Kidney tubule cell (primary cell): ENCODE measurements at regions not wholly inside any gene's neighbourhood (a gene's known extent, or its start where the extent isn't known, plus 50 kb on each side); places are given as distances from the start of the nearest gene placed in this dataset.

Experiments used
- DNase-seq: peaks from one replicate; pipeline ENCODE4 v3.0.0-alpha.2; 2018; ENCODE audit warnings: low spot score

DNA sequence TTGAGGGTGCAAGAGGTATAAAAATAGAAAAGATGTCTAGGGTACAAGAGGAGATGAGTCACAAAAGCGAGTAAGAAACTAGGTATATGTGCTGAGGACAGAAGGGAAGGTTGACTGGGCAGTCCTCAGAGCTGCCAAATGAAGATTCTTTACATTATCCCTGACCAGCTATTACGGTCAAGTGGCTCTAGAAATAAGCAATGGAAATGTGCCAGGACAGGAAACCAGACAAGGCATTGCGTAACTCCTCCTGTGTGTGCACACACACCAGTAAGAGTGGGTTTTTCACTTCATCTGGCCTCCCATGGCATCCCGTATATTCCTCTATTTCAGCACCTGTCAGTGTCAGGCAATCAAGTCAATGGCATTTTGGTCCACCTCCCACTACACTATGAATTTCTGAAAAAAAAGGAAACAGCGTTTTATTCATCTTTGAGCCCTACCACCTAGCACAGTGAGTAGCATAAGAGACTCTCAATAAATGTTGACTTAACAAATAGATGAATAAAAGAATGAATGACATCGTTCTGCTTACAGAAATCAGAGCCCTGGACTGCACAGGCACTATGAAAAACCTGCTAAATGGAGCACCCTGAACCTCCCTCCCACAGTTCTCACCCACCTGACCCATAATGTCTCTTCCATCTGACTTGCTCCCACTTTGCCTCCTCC is 62.6 kb upstream of the KLF3 start:
- DNase-seq, result peak; percentile 30

DNA sequence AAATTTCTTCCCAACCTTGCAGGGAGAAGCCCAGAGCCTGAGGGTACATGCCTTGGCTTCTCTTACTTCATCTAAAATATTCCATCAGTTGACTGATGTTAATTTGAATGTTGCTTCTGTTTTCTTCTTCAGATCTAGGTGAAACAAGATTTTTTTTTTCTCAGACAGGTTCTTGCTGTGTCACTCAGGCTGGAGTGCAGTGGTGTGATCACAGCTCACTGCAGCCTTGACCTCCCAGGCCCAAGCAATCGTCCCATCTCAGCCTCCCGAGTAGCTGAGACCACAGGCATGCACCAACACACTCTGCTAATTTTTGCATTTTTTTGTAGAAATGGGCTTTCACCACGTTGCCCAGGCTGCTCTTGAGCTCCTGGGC is 62.1 kb upstream of the KLF3 start:
- no peak for DNase-seq

DNA sequence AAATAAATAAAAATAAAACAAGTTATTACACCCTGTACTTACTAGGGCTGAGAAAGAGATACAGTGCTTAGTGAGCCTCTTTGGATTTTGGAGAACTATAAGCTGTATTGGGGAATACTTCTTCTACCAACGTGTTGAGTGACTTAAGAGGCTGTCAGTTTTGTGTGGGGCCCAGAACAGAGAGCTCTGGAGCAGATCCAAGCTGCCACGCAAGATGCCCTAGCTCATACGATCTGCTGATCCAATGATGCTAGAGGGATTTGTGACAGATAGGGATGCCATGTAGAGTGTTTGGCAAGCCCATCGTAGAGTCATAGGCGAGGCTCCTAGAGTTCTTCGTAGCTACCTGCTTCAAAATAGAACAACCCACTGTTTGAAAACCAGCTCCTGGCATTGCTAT is 60.3 kb upstream of the KLF3 start:
- DNase-seq, result no peak

DNA sequence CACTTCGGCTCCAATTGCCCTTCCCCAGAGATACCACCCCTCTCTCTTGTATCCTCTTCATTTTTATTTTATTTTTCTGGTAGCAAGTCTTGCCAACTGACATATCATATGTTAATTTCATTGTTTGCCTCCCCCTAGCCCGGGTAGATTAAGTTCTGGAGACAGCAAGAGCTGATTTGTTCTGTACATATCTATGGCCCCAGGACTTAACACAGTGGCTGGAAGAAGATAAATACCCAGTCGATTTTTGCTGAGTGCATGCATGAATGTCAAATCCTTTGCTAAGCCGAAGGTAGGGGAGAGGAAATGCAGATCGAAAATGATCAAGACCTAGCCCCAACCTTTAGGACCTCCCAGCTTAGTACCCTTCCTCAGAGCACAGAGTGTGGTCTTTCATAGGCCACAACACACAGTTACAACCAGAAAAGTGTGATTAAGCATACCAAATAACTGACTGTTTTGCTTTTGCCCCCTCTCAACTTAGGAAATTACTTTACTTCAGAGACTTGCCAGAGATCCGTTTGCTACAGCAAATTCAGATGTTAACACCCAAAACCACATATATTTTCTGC is 58.7 kb upstream of the KLF3 start:
- DNase-seq, result no peak

DNA sequence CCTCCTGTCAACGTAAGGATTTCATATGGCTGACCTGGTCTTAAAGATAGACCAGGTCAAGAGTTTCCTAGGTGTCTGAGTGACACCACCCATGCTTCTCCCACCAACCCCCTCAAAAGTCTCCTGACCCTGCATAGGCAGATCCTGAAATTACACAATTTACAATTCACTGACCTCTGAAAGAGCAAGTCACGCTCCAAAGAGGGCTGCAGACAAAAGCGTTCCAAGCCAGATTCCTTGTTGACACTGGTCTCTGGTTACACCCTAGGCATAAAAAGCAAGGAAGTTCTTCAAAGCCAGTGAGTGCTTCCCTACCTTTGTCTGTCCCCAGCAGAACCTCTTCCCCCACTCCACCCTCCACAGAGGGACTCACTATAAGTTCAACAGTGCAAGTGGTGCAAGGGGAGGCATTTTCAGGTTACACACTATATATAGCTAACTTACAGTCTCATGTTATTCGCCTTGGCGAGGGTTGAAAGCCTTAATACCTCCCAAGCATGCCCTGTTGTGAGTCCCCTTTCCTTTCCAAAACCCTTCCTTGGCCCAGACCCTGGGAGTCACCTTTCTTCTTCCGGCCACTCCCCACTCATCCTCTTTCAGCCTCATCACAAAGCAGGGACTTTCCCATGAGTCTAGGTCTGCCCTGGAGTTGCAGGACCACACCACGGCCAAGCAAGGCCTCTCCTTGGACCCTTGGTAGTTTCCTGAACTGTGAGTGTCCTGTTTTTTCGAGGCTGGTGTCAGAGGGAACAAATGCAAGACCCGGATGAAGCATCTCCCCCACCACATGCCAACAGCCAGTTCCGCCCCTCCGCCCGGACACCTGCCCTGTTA is 58.0 kb upstream of the KLF3 start:
- DNase-seq, result no peak

DNA sequence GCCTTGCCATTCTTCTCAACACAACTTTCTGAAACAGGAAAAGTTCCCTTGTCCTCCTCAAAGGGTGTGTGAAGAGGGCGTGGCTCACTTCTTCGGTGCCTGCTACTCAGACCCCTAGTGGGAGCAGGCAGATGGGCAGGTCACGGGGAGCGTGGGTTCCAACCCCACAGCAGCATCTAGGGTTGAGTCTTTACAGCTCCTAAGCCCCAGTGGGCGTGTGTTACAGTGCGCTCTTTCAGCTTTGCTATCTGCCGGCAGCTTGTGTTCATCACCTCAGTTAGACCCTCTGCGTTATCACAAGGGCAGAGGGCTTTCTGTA is 57.5 kb upstream of the KLF3 start:
- no peak for DNase-seq

DNA sequence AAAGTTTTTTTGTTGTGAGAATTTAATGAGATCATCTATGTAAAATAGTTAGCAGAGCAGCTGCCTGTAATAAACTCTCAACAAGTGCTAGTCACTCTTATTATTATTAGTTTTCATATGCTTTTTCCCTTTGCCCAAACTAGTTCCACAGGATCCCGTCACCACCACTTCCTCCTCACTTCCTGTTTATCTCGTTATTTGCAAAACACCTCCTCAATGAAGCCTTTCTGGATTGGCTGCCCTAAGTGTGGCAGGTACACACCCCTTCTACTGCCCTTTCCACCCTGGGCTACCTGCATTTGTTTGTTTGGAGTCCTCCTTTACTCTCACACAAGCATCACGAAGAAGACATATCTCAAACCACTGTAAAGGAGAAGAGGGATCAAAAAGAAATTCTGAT is 54.4 kb upstream of the KLF3 start:
- no peak for DNase-seq

DNA sequence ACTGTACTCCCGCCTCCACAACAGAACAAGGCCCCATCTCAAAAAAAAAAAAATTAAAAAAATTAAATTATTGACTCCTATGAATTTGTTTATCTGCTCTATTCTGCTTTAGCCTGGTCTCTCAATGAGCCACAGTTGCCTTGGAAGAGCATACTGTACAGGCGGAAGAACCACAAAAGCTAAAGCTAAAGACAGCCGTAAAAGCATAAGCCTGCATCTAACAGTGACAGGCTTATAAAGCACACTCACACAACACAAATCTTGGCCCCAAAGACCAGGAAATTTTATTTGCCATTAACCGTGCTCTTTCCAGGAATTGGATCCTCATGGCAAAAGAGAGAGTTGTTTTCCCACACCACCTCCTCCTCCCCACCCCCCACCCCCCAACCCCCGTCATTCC is 53.5 kb upstream of the KLF3 start:
- DNase-seq, result no peak

DNA sequence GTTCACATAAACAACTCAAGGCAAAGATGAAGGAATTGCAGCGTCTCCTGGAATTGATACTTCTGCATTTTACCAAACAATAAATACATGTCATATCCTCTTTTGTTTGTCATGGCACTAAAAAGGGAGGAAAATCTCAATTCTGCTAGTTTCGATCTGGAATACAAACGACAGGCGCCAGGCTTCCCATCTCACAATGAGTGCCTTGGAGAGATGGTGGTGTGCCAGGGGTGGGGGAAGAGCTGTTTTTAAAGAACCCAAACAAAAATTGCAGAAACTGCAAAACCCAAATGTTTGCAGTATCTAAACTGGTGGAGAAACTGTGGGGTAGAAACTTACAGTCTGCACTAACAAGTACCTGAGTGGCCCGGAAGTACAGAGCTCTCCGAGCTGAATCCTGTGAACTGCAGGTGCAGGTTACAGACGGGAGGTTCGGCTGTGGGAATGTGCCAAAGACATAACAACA is 53.0 kb upstream of the KLF3 start:
- peak; percentile 24 for DNase-seq

DNA sequence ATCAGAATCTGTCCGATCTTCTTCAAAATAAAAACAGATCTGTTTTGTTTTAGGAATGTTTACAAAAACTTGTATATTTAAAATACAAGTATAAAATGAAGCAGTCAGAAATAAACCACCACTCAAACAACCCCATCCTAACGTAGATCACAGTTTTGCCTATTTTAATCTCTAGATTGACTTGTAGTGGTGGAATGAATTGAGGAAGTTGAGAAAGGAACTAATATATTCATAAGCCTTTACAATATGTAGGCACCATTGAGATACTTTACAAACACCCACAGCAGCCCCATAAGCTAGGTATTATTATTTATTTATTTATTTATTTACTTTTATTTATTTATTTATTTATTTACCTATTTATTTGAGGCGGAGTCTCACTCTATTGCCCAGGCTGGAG is 52.3 kb upstream of the KLF3 start:
- no peak for DNase-seq

DNA sequence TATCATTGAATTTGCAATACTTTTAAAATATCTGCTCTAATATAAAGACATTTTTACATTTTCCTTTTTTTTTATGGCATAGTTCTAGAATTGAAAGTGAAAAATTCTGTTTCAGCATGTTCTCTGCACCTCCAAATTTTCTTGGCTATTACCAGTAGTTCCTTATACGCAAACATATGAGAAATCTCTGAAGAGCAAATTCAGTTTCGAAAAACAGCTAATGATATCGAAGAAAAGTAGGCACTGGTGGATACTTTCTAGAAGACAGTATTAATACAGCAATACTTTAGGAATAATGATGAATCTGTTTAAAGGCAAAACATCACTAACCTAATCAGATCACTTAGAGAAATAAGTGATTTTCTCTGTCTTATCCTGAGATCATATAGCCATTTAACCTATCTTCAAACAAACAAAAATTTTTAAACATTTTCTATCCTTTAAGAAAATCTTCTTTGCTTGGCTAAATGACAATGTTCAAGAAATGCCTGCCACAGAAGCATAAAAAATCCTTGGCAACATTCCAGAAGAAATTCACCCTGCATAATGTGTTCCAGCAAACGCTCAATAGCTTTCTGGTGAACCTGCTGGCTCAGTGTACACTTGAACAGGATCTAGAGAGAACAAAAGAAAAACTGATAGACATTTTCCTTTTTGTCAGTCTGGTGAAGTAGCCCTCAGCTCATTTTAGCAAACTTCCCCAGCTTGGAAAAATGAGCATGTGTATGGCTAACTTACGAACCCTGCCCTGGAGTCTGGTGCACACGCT is 51.2 kb upstream of the KLF3 start:
- peak; percentile 31 for DNase-seq
